GM18505 (cell line): ENCODE measurements at regions not wholly inside any gene's neighbourhood (a gene's known extent, or its start where the extent isn't known, plus 50 kb on each side); places are given as distances from the start of the nearest gene placed in this dataset.
"Not testable (repeated sequence)": the region's sequence is repeated elsewhere in the genome, so short reads cannot be mapped to it uniquely, and the experiment has no call there.

Source experiments
- ATAC-seq: cut with Tn5 transposase; IDR thresholded peaks from one replicate; pipeline ENCODE4 v1.9.1; 2021; ENCODE audit not compliant: unreplicated experiment
- POLR2A ChIP-seq: IDR thresholded peaks from 4 replicates; pipeline ENCODE4 v1.6.1; 2011; ENCODE audit warnings: borderline replicate concordance; ENCODE audit not compliant: insufficient read depth, insufficient read length; ENCODE audit errors: extremely low read depth

DNA sequence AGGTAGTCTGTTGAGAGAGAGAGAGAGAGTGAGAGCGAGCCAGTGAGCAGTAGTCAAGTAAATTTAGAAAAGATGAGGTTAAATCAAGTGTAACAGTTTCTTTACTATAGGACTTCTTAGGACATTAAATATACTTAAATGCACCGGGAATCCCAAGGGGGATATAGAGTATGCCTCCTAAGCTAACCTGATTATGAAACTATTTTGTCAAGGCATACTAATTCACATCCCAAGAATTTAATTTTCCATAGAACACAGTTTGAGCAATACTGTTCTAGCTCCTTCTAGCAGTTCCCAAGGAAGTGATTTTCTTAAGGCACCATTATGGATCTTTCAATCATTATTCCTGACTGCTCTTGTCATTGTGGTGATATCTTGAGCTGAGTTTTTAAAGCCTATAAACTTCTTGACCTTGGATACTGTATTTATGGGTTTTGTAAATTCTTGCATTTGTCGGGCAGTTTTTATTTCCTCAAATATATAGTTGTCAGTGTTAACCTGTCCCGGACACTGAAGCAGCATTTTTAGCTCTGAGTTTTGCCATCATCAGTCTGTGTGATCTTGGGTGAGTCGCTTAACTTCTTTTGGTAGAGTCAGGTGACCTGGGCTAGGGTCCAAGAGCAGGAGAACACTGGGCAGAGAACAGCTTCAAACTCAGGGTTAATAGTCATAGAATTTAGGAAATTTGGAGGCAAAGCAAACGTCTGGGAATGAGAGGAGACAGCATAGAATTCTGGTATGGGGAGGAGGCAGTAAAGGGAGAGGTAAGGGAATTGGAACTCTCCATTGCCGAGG is 196.5 kb upstream of the FRMD6 start:
- no peak for ATAC-seq
- no peak for TF ChIP-seq POLR2A

GRCh38 chr14:51457843-51458562 is 193.7 kb upstream of the FRMD6 start:
- ATAC-seq = no peak
- TF ChIP-seq POLR2A = no peak

- TF ChIP-seq POLR2A = no peak
- no peak for ATAC-seq
These were observed 193.2 kb upstream of the FRMD6 start for GRCh38 chr14:51458563-51458955.

GRCh38 chr14:51460011-51460410 is 191.7 kb upstream of the FRMD6 start:
- TF ChIP-seq POLR2A = no peak
- ATAC-seq = no peak

GRCh38 chr14:51462182-51462581 is 189.5 kb upstream of the FRMD6 start:
- ATAC-seq = no peak
- TF ChIP-seq POLR2A = no peak

GRCh38 chr14:51462706-51463105 is 189.0 kb upstream of the FRMD6 start:
- TF ChIP-seq POLR2A = no peak
- no peak for ATAC-seq

- TF ChIP-seq POLR2A = no peak
- no peak for ATAC-seq
These were observed 188.2 kb upstream of the FRMD6 start for GRCh38 chr14:51463461-51463860.

DNA sequence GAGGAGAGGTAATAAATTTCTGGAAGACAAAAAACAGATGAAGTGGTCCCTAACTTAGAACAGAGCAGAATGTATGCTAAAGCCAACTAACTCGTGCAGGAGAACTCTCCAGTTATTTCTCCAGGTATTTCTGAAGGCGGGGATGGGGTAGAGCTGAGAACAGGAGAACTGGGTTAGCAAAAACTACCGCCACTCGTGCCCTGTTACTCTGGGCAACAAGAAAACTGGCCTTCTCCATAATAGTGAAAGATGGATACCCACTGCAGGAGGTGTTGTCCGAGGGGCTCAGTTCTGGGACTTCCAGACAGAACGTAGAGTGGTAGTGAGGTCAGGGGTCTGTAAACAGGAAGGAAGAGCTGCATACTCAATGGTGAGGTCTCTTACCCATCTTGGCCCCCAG is 187.3 kb upstream of the FRMD6 start:
- ATAC-seq = no peak
- no peak for TF ChIP-seq POLR2A

- no peak for ATAC-seq
- no peak for TF ChIP-seq POLR2A
These were observed 186.2 kb upstream of the FRMD6 start for GRCh38 chr14:51465486-51465885.

GRCh38 chr14:51467392-51467791 is 184.3 kb upstream of the FRMD6 start:
- not testable (repeated sequence) for ATAC-seq

GRCh38 chr14:51468523-51468922 is 183.2 kb upstream of the FRMD6 start:
- ATAC-seq = no peak
- no peak for TF ChIP-seq POLR2A

- no peak for ATAC-seq
These were observed 178.8 kb upstream of the FRMD6 start for GRCh38 chr14:51472881-51473280.

DNA sequence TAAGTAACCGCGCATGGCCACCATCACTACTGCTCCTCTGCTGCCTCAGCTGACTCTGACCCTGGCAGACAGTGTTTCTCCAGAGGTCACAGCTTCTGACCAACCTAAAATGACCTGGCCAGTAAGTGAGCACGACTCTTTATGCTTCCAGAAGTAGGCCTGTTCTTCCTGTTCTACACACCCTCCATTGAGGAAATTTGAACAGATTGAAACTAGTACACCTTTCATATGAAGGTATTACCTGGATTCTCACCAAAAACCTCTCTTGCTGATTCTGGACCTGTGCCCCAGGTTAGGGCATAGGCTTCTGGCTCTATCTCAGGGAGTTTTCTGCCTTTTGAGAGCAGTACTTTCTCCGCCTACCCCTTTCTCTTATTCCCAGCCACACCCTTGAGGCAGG is 178.4 kb upstream of the FRMD6 start:
- no peak for ATAC-seq
- TF ChIP-seq POLR2A = no peak

More at GRCh38 chr14:51472881-51473280, 178.8 kb upstream of the FRMD6 start:
- no peak for TF ChIP-seq POLR2A

DNA sequence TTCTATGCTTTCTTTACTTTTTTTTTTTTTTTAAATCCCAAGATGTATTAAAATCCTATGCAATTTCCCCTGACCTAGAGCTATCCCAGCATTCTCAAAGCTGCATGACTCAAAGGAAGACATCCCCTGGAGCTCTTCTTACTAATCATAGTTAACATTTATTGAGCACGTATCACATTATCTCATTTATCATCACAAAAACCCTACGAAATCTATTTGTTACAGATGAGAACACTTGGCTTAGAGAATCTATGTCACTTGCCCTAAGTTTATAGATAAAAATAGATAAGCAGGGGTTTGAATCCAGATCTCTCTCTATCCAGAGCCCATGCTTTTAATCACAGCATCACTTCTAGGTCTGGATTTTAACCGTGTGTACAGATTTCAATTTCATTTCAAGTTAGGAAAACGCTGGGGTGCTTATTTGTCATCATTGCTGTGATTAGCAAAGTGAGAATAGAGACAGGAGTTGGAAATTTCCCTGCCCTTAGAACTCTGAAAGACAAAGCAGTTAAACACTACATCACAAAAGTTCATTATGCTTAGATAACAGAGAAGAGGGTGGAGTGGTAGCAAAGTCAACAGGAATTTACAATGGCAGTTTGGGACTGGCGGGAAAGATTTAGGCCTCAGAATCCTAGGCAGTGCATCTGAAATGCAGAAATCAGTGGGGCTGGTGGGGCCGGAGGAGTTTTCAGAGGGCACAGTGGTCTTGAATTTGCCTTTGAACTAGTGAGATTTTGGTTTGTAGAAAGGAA is 177.7 kb upstream of the FRMD6 start:
- ATAC-seq = no peak
- no peak for TF ChIP-seq POLR2A

DNA sequence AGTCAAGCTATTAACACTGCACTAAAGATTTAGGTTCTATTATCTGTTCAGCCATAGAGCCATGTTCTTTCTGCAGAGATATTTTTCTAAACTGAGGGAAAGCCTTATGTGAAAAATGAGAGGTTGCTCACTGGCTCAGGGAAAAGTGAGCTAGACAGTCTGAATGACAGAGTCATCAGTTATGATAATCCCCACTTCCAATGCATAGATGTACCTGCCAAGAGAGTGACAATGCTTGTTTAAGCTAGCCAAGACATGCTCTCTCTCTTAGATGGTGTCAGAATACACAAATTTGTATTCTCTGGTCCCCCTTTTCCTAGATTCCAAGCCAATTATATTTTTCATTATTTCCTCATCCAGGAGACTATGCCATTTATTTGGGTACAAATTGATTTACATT is 176.9 kb upstream of the FRMD6 start:
- no peak for ATAC-seq
- TF ChIP-seq POLR2A = no peak
